ENCODE measurements at regions not wholly inside any gene's neighbourhood (a gene's known extent, or its start where the extent isn't known, plus 50 kb on each side); places are given as distances from the start of the nearest gene placed in this dataset.
"Not testable (repeated sequence)": the region's sequence is repeated elsewhere in the genome, so short reads cannot be mapped to it uniquely, and the experiment has no call there.

- DNase-seq (ENCODE audit: low spot score), result no peak
Measured at GRCh38 chr2:83874712-83875430, 584.2 kb downstream of the SUCLG1 start.

DNA sequence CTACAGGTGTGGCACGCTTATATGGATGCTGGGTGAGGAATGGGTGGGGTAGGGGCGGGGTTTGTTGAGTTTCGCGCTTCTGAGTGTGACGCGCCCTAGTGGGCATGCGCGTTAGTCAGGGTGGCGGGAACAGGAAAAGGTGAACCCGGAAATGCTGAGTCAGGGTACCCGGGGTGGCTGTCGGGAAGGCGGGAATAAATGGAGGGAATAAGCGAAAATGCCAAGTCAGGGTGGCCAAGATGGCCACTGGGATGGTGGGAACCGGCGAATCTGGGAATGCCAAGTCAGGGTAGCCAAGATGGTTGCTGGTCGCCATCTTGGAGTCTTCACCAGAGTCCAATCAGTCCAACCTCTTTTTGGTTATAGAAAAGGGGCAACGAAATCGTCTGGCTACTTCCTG is 585.0 kb downstream of the SUCLG1 start:
- DNase-seq (ENCODE audit: low spot score), result no peak

DNA sequence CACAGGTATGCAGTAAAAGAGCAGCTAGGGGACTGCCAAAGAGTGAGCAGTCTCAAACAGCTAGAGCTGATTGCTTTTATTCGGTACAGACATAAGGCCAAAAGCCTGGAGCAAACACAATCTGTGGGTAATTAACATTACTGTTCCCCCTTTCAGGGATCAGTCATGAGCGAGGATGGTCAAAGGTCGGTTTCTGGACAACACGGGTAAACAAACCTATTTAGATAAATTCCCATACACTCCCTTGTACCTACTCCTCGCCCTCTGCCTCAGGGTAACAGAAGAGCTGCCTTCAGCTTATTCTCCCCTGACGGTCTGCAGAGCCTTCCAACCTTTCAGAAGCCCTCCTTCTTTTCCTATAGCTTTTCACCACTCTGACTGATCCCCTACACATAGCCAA is 586.0 kb downstream of the SUCLG1 start:
- DNase-seq (ENCODE audit: low spot score), result no peak

DNA sequence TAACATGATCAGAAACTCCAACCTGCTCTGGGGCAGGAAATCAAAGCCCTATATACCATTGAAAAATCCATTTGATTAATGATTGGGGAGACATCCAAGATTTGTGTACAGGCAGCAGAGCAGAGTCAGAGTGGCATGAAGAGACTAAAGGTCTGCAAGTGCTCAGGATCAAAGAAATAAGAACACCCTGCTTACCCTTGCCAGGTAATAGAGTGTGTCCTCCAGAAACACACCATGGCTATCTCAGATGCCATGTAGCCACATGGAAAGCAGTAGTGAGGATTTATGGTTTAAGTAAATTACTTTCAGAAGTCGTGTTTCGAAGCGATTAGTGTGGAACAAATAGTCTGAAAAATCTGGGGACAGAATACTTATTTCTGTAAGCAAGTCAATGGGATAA is 592.9 kb downstream of the SUCLG1 start:
- no peak for DNase-seq (ENCODE audit: low spot score)

DNA sequence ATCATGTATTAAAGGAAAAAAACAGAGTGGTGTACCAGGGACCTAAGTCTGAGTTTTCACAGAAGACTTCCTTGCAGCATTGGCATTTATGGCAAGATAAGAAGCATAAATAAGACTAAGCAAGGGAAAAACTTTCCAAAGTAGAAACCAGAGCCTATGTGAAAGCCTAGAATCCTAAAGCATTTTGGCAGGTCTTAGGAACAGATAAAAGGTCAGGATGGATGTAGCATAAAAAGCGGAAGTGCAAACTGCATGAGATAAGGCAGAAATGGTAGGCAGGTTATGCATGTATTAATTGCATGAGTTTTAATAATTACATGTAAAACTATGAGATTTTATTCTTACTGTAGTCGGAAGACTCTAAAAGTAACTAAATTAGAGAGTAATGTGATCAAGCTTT is 596.5 kb downstream of the SUCLG1 start:
- DNase-seq (ENCODE audit: low spot score), result no peak

DNA sequence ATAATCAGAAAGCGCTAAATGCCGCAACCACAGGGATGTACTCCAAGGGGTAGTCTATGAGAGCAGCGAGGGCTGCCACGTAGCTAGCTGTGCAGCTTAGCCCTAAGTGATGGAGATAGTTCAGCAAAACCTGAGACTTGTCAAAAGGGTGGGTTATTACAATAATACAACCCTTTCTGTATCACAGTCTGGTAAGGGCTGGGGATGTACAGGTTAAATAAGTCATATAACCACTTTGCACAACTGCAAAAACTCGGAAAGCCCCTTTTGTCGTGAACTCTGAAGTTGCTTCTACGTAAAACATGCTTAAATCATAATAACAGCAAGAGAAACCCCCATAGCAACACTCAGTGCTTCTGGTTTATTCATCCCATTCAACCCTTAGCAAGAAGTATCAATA is 598.8 kb downstream of the SUCLG1 start:
- DNase-seq (ENCODE audit: low spot score), result no peak

GRCh38 chr2:83859553-83859952 is 599.5 kb downstream of the SUCLG1 start:
- no peak for DNase-seq (ENCODE audit: low spot score)

GRCh38 chr2:83851066-83851465 is 608.0 kb downstream of the SUCLG1 start:
- no peak for DNase-seq (ENCODE audit: low spot score)

- DNase-seq (ENCODE audit: low spot score), result no peak
Measured at GRCh38 chr2:83850071-83850725, 608.9 kb downstream of the SUCLG1 start.

GRCh38 chr2:83844490-83844889 is 614.6 kb downstream of the SUCLG1 start:
- DNase-seq (ENCODE audit: low spot score), result no peak

- DNase-seq (ENCODE audit: low spot score), result no peak
Measured at GRCh38 chr2:83842421-83842820, 616.7 kb downstream of the SUCLG1 start.

GRCh38 chr2:83837823-83838222 is 621.3 kb downstream of the SUCLG1 start:
- no peak for DNase-seq (ENCODE audit: low spot score)

DNA sequence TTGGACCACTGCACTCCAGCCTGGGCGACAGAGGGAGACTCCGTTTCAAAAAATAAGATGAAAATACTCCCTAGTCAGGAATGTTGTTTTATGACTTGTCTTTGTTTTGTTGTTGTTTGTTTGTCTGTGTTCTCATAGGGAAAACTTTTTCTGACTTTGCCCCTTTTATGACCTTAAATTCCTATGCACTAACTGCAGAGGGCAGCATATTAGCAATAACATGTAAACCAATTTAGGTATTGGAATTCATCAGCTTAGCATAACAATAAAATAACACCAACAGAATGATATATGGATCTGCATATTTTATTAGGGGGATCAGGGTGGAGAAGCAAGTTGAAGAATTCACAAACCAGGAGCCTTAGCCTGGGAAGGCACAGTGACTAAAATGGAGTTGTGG is 631.5 kb downstream of the SUCLG1 start:
- DNase-seq (ENCODE audit: low spot score), result peak; percentile 3

- DNase-seq (ENCODE audit: low spot score), result no peak
Measured at GRCh38 chr2:83826577-83826976, 632.5 kb downstream of the SUCLG1 start.

- no peak for DNase-seq (ENCODE audit: low spot score)
Measured at GRCh38 chr2:83823229-83823628, 635.9 kb downstream of the SUCLG1 start.

GRCh38 chr2:83817511-83817910 is 641.6 kb downstream of the SUCLG1 start:
- DNase-seq (ENCODE audit: low spot score), result no peak

DNA sequence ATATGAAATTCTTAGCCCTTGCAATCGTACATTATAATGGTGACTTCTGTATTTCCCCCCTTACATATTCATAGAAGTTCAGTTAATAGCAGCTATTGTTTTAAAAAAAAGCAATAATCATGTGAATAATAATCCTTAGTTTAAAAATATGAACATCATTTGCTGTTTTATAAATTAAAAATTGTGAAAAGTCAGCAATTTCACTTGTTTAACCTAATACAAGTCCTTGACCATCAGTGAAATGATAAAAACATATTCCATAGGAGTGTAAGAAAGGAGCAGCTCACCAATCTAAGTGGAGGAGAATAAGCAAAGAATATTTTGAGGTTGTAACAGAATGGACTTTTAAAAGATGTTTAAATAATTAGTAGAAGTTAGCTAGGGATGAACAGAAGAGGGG is 650.2 kb downstream of the SUCLG1 start:
- DNase-seq (ENCODE audit: low spot score), result no peak

DNA sequence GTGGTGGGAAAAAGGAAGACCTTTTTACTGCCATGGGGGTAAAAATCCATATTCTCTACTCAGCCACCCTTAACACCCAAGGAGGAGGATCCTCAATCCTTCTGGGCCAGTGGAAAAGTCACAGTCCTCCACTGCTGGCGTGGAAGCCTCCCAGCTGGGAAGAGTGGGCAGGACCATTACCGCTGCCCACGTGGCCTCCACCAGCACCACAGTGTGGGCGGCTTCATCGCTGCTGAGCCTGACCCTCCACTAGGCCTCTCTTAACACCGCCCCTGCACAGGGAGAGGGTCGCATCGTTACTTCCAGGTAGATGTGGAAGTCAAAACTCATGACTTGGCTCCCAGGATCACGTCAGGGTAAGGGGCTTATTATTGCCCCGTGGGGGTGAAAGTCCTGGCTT is 656.5 kb downstream of the SUCLG1 start:
- no peak for DNase-seq (ENCODE audit: low spot score)

DNA sequence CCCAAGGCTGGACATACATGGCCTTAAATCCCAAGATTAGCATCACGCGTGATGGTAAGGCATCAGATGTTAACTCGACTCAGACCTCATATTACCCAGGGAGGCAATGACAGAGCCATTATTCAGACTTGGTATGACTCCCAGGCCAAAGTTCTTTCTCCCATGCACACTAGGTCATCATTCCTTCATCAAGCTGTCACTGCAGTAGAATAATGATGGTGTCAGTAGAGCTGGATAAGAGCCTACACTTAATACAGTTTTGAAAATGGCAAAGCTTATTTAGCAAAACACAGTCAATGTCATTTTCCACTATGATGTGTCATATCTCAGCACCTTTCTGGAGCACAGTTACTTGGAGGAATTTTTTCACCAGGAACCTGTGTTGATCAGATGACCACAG is 663.3 kb downstream of the SUCLG1 start:
- no peak for DNase-seq (ENCODE audit: low spot score)

GRCh38 chr2:83790467-83790866 is 668.6 kb downstream of the SUCLG1 start:
- DNase-seq (ENCODE audit: low spot score), result not testable (repeated sequence)

GRCh38 chr2:83789674-83790073 is 669.4 kb downstream of the SUCLG1 start:
- not testable (repeated sequence) for DNase-seq (ENCODE audit: low spot score)

GRCh38 chr2:83788938-83789566 is 670.0 kb downstream of the SUCLG1 start:
- not testable (repeated sequence) for DNase-seq (ENCODE audit: low spot score)

DNA sequence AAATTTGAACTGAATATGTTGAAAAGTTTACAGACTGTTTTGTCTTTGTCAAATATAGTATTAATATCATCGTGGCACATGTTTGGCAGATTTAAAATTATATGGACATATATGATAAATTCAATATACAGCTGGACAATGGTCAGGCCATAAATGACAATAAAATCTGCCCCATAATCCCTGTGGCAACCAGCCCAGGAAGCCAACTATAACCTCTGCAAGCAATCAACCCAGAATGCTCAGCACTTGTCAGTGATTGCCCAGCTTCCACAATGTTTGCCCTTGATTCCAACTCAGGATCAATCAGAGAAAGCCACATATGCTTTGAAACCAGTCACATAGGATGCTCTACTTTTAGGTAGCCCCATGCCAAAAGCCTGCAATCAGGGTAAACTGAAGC is 671.9 kb downstream of the SUCLG1 start:
- DNase-seq (ENCODE audit: low spot score), result no peak

All from globus pallidus (tissue), 1 donor.